ENCODE measurements at regions not wholly inside any gene's neighbourhood (a gene's known extent, or its start where the extent isn't known, plus 50 kb on each side); places are given as distances from the start of the nearest gene placed in this dataset.

GRCh38 chr15:39456582-39457330 is 124.1 kb upstream of the THBS1 start:
- H3K9ac ChIP-seq (ENCODE audit: low read depth, low read length) = no peak overlapping the region
- H3K36me3 ChIP-seq (ENCODE audit: control insufficient read depth, insufficient read depth, low read length) = no peaks in the 10 kb centered on the region
- no peaks in the 10 kb centered on the region for H3K4me1 ChIP-seq (ENCODE audit: control insufficient read depth, insufficient read depth, low read length)
- no peaks in the 10 kb centered on the region for H3K27me3 ChIP-seq (ENCODE audit: control insufficient read depth, insufficient read depth, low read length)
- no peaks in the 10 kb centered on the region for H3K9me3 ChIP-seq (ENCODE audit: control insufficient read depth, insufficient read depth, low read length)
- no peak overlapping the region for H3K4me3 ChIP-seq (ENCODE audit: low read depth, low read length)

DNA sequence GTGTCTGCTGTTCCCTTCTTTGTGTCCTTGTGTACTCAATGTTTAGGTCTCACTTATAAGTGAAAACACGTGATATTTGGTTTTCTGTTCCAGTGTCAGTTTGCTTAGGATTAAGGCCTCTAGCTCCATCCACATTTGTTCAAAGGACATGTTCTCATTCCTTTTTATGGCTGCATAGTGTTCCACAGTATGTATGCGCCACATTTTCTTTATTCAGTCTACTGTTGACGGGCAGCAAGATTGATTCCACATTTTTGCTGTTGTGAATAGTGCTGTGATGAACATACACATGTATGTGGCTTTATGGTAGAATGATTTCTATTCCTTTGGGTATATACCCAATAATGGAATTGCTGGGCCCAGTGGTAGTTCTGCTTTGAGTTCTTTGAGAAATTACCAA is 122.7 kb upstream of the THBS1 start:
- no peaks in the 10 kb centered on the region for H3K27me3 ChIP-seq (ENCODE audit: control insufficient read depth, insufficient read depth, low read length)
- H3K9ac ChIP-seq (ENCODE audit: low read depth, low read length) = no peak overlapping the region
- H3K36me3 ChIP-seq (ENCODE audit: control insufficient read depth, insufficient read depth, low read length) = no peaks in the 10 kb centered on the region
- no peak overlapping the region for H3K4me3 ChIP-seq (ENCODE audit: low read depth, low read length)
- H3K9me3 ChIP-seq (ENCODE audit: control insufficient read depth, insufficient read depth, low read length) = no peaks in the 10 kb centered on the region
- H3K4me1 ChIP-seq (ENCODE audit: control insufficient read depth, insufficient read depth, low read length) = no peaks in the 10 kb centered on the region

GRCh38 chr15:39459548-39459947 is 121.3 kb upstream of the THBS1 start:
- H3K27me3 ChIP-seq (ENCODE audit: control insufficient read depth, insufficient read depth, low read length) = no peaks in the 10 kb centered on the region
- no peaks in the 10 kb centered on the region for H3K36me3 ChIP-seq (ENCODE audit: control insufficient read depth, insufficient read depth, low read length)
- H3K4me3 ChIP-seq (ENCODE audit: low read depth, low read length) = no peak overlapping the region
- no peaks in the 10 kb centered on the region for H3K9me3 ChIP-seq (ENCODE audit: control insufficient read depth, insufficient read depth, low read length)
- no peak overlapping the region for H3K9ac ChIP-seq (ENCODE audit: low read depth, low read length)
- H3K4me1 ChIP-seq (ENCODE audit: control insufficient read depth, insufficient read depth, low read length) = no peaks in the 10 kb centered on the region

GRCh38 chr15:39460748-39461147 is 120.1 kb upstream of the THBS1 start:
- H3K4me3 ChIP-seq (ENCODE audit: low read depth, low read length) = no peak overlapping the region
- no peaks in the 10 kb centered on the region for H3K9me3 ChIP-seq (ENCODE audit: control insufficient read depth, insufficient read depth, low read length)
- no peaks in the 10 kb centered on the region for H3K27me3 ChIP-seq (ENCODE audit: control insufficient read depth, insufficient read depth, low read length)
- no peaks in the 10 kb centered on the region for H3K4me1 ChIP-seq (ENCODE audit: control insufficient read depth, insufficient read depth, low read length)
- no peak overlapping the region for H3K9ac ChIP-seq (ENCODE audit: low read depth, low read length)
- no peaks in the 10 kb centered on the region for H3K36me3 ChIP-seq (ENCODE audit: control insufficient read depth, insufficient read depth, low read length)

GRCh38 chr15:39461536-39462130 is 119.2 kb upstream of the THBS1 start:
- H3K9ac ChIP-seq (ENCODE audit: low read depth, low read length) = no peak overlapping the region
- H3K36me3 ChIP-seq (ENCODE audit: control insufficient read depth, insufficient read depth, low read length) = no peaks in the 10 kb centered on the region
- H3K27me3 ChIP-seq (ENCODE audit: control insufficient read depth, insufficient read depth, low read length) = no peaks in the 10 kb centered on the region
- no peak overlapping the region for H3K4me3 ChIP-seq (ENCODE audit: low read depth, low read length)
- H3K9me3 ChIP-seq (ENCODE audit: control insufficient read depth, insufficient read depth, low read length) = no peaks in the 10 kb centered on the region
- no peaks in the 10 kb centered on the region for H3K4me1 ChIP-seq (ENCODE audit: control insufficient read depth, insufficient read depth, low read length)

- no peaks in the 10 kb centered on the region for H3K4me1 ChIP-seq (ENCODE audit: control insufficient read depth, insufficient read depth, low read length)
- H3K4me3 ChIP-seq (ENCODE audit: low read depth, low read length) = no peak overlapping the region
- H3K9ac ChIP-seq (ENCODE audit: low read depth, low read length) = no peak overlapping the region
- H3K9me3 ChIP-seq (ENCODE audit: control insufficient read depth, insufficient read depth, low read length) = no peaks in the 10 kb centered on the region
- H3K27me3 ChIP-seq (ENCODE audit: control insufficient read depth, insufficient read depth, low read length) = no peaks in the 10 kb centered on the region
- H3K36me3 ChIP-seq (ENCODE audit: control insufficient read depth, insufficient read depth, low read length) = no peaks in the 10 kb centered on the region
Observed at GRCh38 chr15:39462691-39463090, 118.2 kb upstream of the THBS1 start.

GRCh38 chr15:39465843-39466749 is 114.8 kb upstream of the THBS1 start:
- Histone ChIP-seq H3K9ac (ENCODE audit: low read depth, low read length) (no peak overlapping the region), H3K4me3 (ENCODE audit: low read depth, low read length) (no peak overlapping the region), H3K36me3 (ENCODE audit: control insufficient read depth, insufficient read depth, low read length) (no peaks in the 10 kb centered on the region), H3K4me1 (ENCODE audit: control insufficient read depth, insufficient read depth, low read length) (no peaks in the 10 kb centered on the region), H3K9me3 (ENCODE audit: control insufficient read depth, insufficient read depth, low read length) (no peaks in the 10 kb centered on the region), H3K27me3 (ENCODE audit: control insufficient read depth, insufficient read depth, low read length) (no peaks in the 10 kb centered on the region)

GRCh38 chr15:39466750-39467105 is 114.2 kb upstream of the THBS1 start:
- Histone ChIP-seq H3K9ac (ENCODE audit: low read depth, low read length) (no peak overlapping the region), H3K4me1 (ENCODE audit: control insufficient read depth, insufficient read depth, low read length) (no peaks in the 10 kb centered on the region), H3K9me3 (ENCODE audit: control insufficient read depth, insufficient read depth, low read length) (no peaks in the 10 kb centered on the region), H3K36me3 (ENCODE audit: control insufficient read depth, insufficient read depth, low read length) (no peaks in the 10 kb centered on the region), H3K27me3 (ENCODE audit: control insufficient read depth, insufficient read depth, low read length) (no peaks in the 10 kb centered on the region), H3K4me3 (ENCODE audit: low read depth, low read length) (no peak overlapping the region)

DNA sequence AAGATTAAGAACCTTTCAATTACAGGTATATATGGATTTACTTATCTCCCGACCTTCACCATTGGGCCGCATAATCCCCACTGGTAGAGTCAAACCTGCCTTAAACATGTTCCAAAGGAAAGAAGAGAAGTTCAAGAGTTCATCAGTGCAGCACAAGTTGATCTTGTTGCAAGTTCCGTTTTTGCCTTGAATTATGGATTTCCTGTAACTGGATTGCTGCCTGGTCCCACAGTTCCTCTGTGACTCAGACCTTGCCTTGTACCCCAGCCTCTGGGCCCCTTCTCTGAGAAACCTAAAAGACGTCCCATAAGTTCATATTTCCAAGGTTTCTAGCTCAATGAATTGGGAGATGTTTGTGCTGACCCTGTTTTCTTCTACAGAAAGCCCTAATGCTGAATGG is 112.5 kb upstream of the THBS1 start:
- no peak overlapping the region for H3K9ac ChIP-seq (ENCODE audit: low read depth, low read length)
- no peaks in the 10 kb centered on the region for H3K36me3 ChIP-seq (ENCODE audit: control insufficient read depth, insufficient read depth, low read length)
- no peaks in the 10 kb centered on the region for H3K9me3 ChIP-seq (ENCODE audit: control insufficient read depth, insufficient read depth, low read length)
- H3K27me3 ChIP-seq (ENCODE audit: control insufficient read depth, insufficient read depth, low read length) = no peaks in the 10 kb centered on the region
- H3K4me1 ChIP-seq (ENCODE audit: control insufficient read depth, insufficient read depth, low read length) = no peaks in the 10 kb centered on the region
- H3K4me3 ChIP-seq (ENCODE audit: low read depth, low read length) = no peak overlapping the region

- H3K4me1 ChIP-seq (ENCODE audit: control insufficient read depth, insufficient read depth, low read length) = no peaks in the 10 kb centered on the region
Observed at GRCh38 chr15:39468828-39469227, 112.1 kb upstream of the THBS1 start.

GRCh38 chr15:39471785-39472574 is 108.9 kb upstream of the THBS1 start:
- no peak overlapping the region for H3K4me3 ChIP-seq (ENCODE audit: low read depth, low read length)
- no peak overlapping the region for H3K9ac ChIP-seq (ENCODE audit: low read depth, low read length)
- no peaks in the 10 kb centered on the region for H3K9me3 ChIP-seq (ENCODE audit: control insufficient read depth, insufficient read depth, low read length)
- H3K27me3 ChIP-seq (ENCODE audit: control insufficient read depth, insufficient read depth, low read length) = no peaks in the 10 kb centered on the region
- no peaks in the 10 kb centered on the region for H3K4me1 ChIP-seq (ENCODE audit: control insufficient read depth, insufficient read depth, low read length)
- no peaks in the 10 kb centered on the region for H3K36me3 ChIP-seq (ENCODE audit: control insufficient read depth, insufficient read depth, low read length)

More at GRCh38 chr15:39468828-39469227, 112.1 kb upstream of the THBS1 start:
- Histone ChIP-seq H3K36me3 (ENCODE audit: control insufficient read depth, insufficient read depth, low read length) (no peaks in the 10 kb centered on the region), H3K27me3 (ENCODE audit: control insufficient read depth, insufficient read depth, low read length) (no peaks in the 10 kb centered on the region), H3K9ac (ENCODE audit: low read depth, low read length) (no peak overlapping the region), H3K4me3 (ENCODE audit: low read depth, low read length) (no peak overlapping the region), H3K9me3 (ENCODE audit: control insufficient read depth, insufficient read depth, low read length) (no peaks in the 10 kb centered on the region)
